ENCODE measurements at regions not wholly inside any gene's neighbourhood (a gene's known extent, or its start where the extent isn't known, plus 50 kb on each side); places are given as distances from the start of the nearest gene placed in this dataset.

DNA sequence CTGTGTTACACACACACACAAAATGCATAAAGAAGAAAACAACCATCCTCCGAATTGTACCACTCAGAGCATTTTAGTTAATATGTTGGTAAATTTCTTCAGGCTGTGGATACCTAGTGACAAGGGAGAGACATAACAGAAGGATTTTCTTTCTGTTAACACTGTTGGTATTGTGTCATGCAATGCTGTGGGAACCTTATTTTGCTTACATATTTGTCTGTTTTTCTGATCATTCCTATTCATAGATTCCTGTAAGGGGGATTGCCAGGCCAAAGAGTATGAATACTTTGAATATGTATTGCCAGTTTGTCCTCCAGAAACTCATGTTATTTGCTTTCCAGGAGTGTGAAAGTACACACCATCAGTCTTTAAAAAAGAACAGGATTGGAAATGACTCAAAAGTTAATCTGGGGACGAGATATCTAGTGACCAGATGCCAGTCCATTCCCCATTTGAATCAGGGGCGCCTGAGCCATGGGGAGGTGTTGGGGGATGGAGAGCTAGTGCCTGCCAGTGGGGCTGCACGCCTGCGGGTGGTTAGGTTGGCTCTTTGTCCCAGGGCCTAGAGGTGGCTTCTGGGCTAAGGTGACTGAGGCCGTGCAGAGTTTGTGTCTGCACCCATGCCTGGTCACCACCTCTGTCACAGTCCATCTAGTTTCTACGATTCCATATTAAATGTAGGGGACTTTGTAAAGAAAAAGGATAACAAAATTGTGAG is 142.0 kb downstream of the PTPN20 start:
- no peaks in the 10 kb centered on the region for H3K36me3 ChIP-seq (ENCODE audit: insufficient read depth, low read length)

DNA sequence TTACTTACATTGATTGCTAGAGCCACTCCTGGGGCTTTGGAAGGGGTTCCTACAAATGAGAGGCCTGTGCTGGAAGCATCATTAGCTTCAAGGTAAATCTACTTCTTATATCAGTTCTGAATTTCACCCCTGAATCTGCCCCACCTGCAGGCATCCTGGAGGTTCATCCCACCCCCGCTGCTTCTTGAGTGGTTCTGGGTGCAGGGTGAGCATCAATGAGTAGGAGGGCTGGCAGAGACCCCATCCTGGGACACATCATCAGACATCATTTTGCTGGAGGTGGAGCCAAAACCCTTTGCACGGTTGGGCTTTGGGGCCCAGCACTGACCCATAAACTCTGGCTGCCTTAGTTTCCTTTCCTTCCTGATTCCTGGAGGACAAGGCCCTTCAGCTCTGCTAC is 143.7 kb downstream of the PTPN20 start:
- Histone ChIP-seq H3K79me2 (ENCODE audit: control insufficient read depth, insufficient read depth, low read length, unreplicated experiment) (no peaks in the 10 kb centered on the region), H2AFZ (ENCODE audit: low read length, unreplicated experiment) (no peak overlapping the region), H3K4me1 (ENCODE audit: control insufficient read depth, insufficient read depth, low read length, unreplicated experiment) (no peaks in the 10 kb centered on the region), H3K36me3 (ENCODE audit: insufficient read depth, low read length) (no peaks in the 10 kb centered on the region), H3K4me3 (ENCODE audit: low read depth, low read length) (no peak overlapping the region), H3K27me3 (ENCODE audit: insufficient read depth, low read length) (peaks cover 21% of the 10 kb centered on the region), H3K27ac (ENCODE audit: low read depth, low read length) (no peak overlapping the region)

More for the DNA sequence above, 142.0 kb downstream of the PTPN20 start:
- Histone ChIP-seq H3K27ac (ENCODE audit: low read depth, low read length) (no peak overlapping the region), H2AFZ (ENCODE audit: low read length, unreplicated experiment) (no peak overlapping the region), H3K27me3 (ENCODE audit: insufficient read depth, low read length) (peaks cover 5% of the 10 kb centered on the region), H3K4me1 (ENCODE audit: control insufficient read depth, insufficient read depth, low read length, unreplicated experiment) (no peaks in the 10 kb centered on the region), H3K4me3 (ENCODE audit: low read depth, low read length) (no peak overlapping the region), H3K79me2 (ENCODE audit: control insufficient read depth, insufficient read depth, low read length, unreplicated experiment) (no peaks in the 10 kb centered on the region)

DNA sequence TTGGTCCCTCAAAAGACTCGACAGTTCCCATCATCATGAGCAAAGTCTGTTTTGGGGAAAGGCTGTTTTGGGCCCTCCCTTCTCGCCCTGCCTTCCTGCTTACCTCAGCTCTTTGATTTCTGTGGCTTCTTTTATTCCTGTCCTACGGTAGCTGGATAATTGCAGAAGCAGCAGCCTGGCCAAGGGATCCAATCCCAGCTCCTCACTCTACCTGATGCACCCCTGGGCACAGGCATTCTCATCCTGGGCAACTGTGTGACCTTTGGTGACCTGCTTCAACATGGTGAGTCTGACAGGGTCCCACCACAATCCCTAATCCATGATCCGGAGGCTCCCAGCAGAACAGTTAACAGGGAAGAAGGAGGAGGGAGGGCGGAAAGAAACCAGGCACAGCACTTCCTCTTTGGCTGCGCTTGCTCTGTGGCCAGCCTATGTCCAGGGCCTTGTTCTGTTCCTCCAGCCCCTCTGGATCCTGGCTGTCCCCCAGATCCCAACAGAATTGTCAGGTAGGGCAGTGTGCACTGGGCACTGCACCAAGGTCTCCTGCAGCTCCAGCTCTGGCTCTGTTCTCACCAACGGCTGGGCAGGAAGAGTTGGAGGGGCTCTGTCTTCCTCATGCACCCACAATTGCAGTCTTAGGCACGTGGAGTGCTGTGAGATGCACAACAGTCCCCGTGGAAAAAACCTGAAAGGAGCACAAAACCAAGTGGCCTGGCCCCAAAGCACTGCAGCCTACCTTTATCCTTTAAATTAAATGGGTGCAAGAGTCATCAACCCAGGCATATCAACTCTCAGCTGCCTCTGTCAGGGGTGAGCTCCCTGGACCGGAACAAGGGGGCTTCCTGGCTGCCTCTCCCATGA is 144.4 kb downstream of the PTPN20 start:
- no peak overlapping the region for H2AFZ ChIP-seq (ENCODE audit: low read length, unreplicated experiment)
- no peaks in the 10 kb centered on the region for H3K79me2 ChIP-seq (ENCODE audit: control insufficient read depth, insufficient read depth, low read length, unreplicated experiment)
- no peaks in the 10 kb centered on the region for H3K36me3 ChIP-seq (ENCODE audit: insufficient read depth, low read length)
- no peak overlapping the region for H3K4me3 ChIP-seq (ENCODE audit: low read depth, low read length)
- H3K4me1 ChIP-seq (ENCODE audit: control insufficient read depth, insufficient read depth, low read length, unreplicated experiment), result no peaks in the 10 kb centered on the region
- H3K27ac ChIP-seq (ENCODE audit: low read depth, low read length), result no peak overlapping the region
- peaks cover 21% of the 10 kb centered on the region for H3K27me3 ChIP-seq (ENCODE audit: insufficient read depth, low read length)

DNA sequence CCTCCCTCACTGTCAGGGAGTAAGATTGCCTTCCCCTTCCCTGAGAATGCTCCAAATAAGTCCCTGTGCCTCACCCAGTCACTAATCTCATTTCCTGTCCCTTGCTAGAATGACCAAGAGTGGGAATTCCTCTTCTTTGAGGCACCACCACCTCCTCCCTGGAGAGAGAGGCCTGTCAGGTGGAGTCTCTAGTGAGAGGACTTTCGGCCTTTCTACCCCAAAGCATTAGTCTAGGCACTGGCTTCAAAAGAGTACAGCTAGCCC is 145.0 kb downstream of the PTPN20 start:
- Histone ChIP-seq H3K27ac (ENCODE audit: low read depth, low read length) (no peak overlapping the region), H3K4me3 (ENCODE audit: low read depth, low read length) (no peak overlapping the region), H3K79me2 (ENCODE audit: control insufficient read depth, insufficient read depth, low read length, unreplicated experiment) (no peaks in the 10 kb centered on the region), H2AFZ (ENCODE audit: low read length, unreplicated experiment) (no peak overlapping the region), H3K4me1 (ENCODE audit: control insufficient read depth, insufficient read depth, low read length, unreplicated experiment) (no peaks in the 10 kb centered on the region), H3K27me3 (ENCODE audit: insufficient read depth, low read length) (peaks cover 24% of the 10 kb centered on the region), H3K36me3 (ENCODE audit: insufficient read depth, low read length) (no peaks in the 10 kb centered on the region)

DNA sequence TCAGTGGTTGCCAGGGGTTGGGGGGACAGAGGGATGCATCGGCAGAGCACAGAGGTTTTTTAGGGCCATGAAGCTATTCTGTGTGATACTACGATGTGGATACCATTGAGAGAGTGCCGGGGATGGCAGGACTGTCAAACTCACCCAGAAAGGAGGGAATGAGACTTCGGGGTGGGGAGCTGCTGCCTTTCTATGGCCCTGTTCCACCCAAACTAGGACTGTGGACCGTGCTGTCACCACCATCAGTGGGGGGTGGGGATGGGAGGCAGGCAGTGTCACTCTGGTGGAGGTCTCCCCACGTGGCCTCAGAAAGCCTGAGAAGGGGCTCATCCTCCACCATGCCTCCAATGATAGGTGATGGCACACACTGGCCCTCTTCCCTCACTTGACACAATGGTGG is 146.2 kb downstream of the PTPN20 start:
- H3K36me3 ChIP-seq (ENCODE audit: insufficient read depth, low read length), result no peaks in the 10 kb centered on the region
- H3K27me3 ChIP-seq (ENCODE audit: insufficient read depth, low read length), result peaks cover 37% of the 10 kb centered on the region
- peaks cover 3% of the 10 kb centered on the region for H3K4me1 ChIP-seq (ENCODE audit: control insufficient read depth, insufficient read depth, low read length, unreplicated experiment)
- no peak overlapping the region for H3K4me3 ChIP-seq (ENCODE audit: low read depth, low read length)
- no peak overlapping the region for H3K27ac ChIP-seq (ENCODE audit: low read depth, low read length)
- H3K79me2 ChIP-seq (ENCODE audit: control insufficient read depth, insufficient read depth, low read length, unreplicated experiment), result no peaks in the 10 kb centered on the region
- no peak overlapping the region for H2AFZ ChIP-seq (ENCODE audit: low read length, unreplicated experiment)

DNA sequence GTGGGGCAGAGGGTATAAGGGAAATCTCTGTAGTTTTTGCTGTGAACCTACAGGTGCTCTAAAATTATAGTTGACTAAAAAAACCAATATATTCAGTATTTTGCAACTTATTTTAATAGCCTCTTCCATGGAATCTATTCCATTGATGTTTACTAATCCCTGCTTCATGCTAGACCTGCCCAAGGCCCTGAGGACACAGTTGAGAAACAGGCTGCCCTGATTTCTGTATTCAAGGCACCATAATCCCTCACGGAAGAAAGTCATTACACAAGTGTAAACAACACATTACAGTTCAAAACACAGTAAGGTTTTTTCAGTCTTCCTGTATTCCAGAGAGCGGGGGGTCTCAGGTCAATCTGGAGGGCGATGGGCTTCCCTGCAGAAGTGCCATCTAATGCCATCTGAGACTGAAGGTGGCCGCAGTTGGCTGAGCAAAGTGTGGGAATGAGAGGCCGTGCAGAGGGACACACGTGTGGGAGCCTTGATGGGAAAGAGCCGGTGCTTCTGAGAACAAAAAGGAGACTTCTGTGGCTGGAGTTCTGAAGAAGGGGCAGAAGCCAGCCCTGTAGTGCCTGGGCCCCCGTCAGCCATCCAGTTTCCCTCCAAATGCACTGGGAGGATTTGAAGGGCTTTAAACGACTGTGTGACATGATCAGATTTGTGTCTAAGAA is 146.9 kb downstream of the PTPN20 start:
- H3K27me3 ChIP-seq (ENCODE audit: insufficient read depth, low read length), result peaks cover 42% of the 10 kb centered on the region
- no peak overlapping the region for H3K27ac ChIP-seq (ENCODE audit: low read depth, low read length)
- H3K4me1 ChIP-seq (ENCODE audit: control insufficient read depth, insufficient read depth, low read length, unreplicated experiment), result peaks cover 9% of the 10 kb centered on the region
- H3K79me2 ChIP-seq (ENCODE audit: control insufficient read depth, insufficient read depth, low read length, unreplicated experiment), result no peaks in the 10 kb centered on the region
- H3K36me3 ChIP-seq (ENCODE audit: insufficient read depth, low read length), result no peaks in the 10 kb centered on the region
- H2AFZ ChIP-seq (ENCODE audit: low read length, unreplicated experiment), result no peak overlapping the region
- H3K4me3 ChIP-seq (ENCODE audit: low read depth, low read length), result no peak overlapping the region

DNA sequence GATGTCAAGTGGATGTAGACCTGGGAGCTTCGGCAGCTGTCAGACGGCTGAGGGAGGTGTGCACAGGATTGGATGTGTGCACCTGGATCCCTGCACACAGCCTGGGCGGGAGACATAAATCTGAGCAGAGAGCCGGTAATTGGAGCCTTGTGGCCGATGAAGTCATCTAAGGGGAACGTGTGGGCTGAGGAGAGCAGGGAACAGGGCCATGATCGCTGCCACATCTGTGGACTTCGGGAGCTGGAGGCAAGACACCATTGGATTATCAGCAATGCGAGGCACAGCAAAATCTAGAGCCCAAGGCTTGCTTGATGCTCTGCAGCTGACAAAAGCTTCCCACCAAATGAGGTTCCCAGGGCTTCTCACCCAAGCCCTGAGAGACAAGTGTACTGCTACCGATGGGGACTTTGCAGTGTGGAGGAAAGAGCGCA is 147.7 kb downstream of the PTPN20 start:
- no peak overlapping the region for H3K27ac ChIP-seq (ENCODE audit: low read depth, low read length)
- H3K4me3 ChIP-seq (ENCODE audit: low read depth, low read length), result no peak overlapping the region
- H3K4me1 ChIP-seq (ENCODE audit: control insufficient read depth, insufficient read depth, low read length, unreplicated experiment), result peaks cover 9% of the 10 kb centered on the region
- no peak overlapping the region for H2AFZ ChIP-seq (ENCODE audit: low read length, unreplicated experiment)
- H3K36me3 ChIP-seq (ENCODE audit: insufficient read depth, low read length), result no peaks in the 10 kb centered on the region
- peaks cover 48% of the 10 kb centered on the region for H3K27me3 ChIP-seq (ENCODE audit: insufficient read depth, low read length)
- no peaks in the 10 kb centered on the region for H3K79me2 ChIP-seq (ENCODE audit: control insufficient read depth, insufficient read depth, low read length, unreplicated experiment)

DNA sequence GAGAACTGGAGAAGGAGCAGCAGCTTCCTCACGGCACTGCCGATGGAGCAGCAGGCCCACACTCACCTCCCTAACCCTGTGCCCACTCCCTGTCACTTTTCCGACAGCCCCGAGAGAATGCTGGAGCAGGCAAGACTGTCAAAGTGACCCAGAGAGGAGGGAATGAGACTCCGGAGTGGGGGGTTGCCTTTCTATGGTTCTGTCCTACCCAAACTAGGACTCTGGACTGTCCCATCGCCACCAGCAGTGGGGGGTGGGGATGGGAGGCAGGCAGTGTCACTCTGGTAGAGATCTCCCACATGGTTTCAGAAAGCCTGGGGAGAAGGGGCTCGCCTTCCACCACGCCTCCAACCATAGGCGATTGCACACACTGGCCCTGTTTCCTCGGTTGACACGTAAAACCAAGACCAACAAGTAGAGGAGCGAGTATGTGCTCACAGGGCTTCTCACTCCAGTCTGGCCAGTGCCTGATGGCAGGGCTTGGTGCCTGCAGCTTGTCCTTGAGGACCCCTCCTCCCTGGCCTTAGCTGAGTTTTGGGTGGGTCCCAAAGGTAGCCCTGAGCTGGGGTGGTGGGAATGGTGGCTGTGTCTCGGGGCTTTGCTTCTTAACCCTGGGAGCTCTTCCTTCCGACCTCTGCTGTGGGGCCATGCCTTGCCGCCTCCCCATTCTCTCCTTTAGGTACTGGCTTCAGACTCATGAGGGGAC is 148.5 kb downstream of the PTPN20 start:
- Histone ChIP-seq H3K4me1 (ENCODE audit: control insufficient read depth, insufficient read depth, low read length, unreplicated experiment) (peaks cover 9% of the 10 kb centered on the region), H2AFZ (ENCODE audit: low read length, unreplicated experiment) (no peak overlapping the region), H3K27ac (ENCODE audit: low read depth, low read length) (no peak overlapping the region), H3K27me3 (ENCODE audit: insufficient read depth, low read length) (peaks cover 49% of the 10 kb centered on the region), H3K79me2 (ENCODE audit: control insufficient read depth, insufficient read depth, low read length, unreplicated experiment) (no peaks in the 10 kb centered on the region), H3K4me3 (ENCODE audit: low read depth, low read length) (no peak overlapping the region), H3K36me3 (ENCODE audit: insufficient read depth, low read length) (no peaks in the 10 kb centered on the region)

DNA sequence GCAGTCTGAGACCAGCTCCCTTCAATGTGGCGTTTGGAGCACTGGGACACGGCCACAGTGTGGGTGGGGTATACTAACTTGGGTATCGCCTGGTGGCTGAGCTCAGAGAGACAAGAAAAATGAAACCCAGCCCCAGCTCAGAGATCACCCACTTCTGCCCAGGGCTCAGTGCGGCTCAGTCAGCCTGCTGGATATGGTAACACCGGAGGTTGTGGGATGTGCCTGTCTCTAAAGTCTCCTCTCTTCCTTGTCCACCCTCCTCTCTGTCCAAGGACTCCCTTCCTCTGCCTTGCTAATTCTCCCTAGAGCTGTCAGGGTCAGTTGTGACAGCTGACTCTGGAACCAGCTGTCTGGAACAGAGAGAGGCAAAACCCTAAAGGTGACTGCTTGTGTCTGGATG is 149.1 kb downstream of the PTPN20 start:
- H3K27ac ChIP-seq (ENCODE audit: low read depth, low read length), result no peak overlapping the region
- H3K27me3 ChIP-seq (ENCODE audit: insufficient read depth, low read length), result peaks cover 49% of the 10 kb centered on the region
- no peak overlapping the region for H3K4me3 ChIP-seq (ENCODE audit: low read depth, low read length)
- no peaks in the 10 kb centered on the region for H3K36me3 ChIP-seq (ENCODE audit: insufficient read depth, low read length)
- peaks cover 9% of the 10 kb centered on the region for H3K4me1 ChIP-seq (ENCODE audit: control insufficient read depth, insufficient read depth, low read length, unreplicated experiment)
- no peak overlapping the region for H2AFZ ChIP-seq (ENCODE audit: low read length, unreplicated experiment)
- no peaks in the 10 kb centered on the region for H3K79me2 ChIP-seq (ENCODE audit: control insufficient read depth, insufficient read depth, low read length, unreplicated experiment)

DNA sequence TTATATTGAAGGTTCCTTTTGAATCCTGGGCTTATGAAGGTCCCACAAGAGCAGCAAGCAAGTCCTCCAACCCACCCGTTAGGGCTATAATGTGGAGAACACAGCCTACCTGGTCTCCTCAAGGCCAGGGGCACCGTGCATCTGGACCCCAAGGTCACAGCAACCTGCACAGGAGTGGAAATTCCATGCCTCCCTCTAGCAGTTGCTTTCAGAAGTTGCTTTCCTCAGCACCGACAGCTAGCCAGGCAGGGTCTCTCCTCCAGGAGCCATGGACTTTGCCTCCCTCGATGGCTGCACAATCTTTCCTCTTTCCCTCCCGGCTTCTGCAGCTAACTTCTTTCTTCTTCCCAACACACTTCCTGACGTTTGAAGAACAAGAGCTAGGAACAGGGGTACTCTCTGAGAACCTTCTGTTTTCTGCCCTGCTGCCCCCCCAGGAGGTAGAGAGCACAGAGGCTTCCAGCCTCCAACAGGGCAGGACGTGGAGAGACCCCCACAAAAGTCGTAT is 149.8 kb downstream of the PTPN20 start:
- no peak overlapping the region for H3K4me3 ChIP-seq (ENCODE audit: low read depth, low read length)
- peaks cover 49% of the 10 kb centered on the region for H3K27me3 ChIP-seq (ENCODE audit: insufficient read depth, low read length)
- peaks cover 9% of the 10 kb centered on the region for H3K4me1 ChIP-seq (ENCODE audit: control insufficient read depth, insufficient read depth, low read length, unreplicated experiment)
- H3K79me2 ChIP-seq (ENCODE audit: control insufficient read depth, insufficient read depth, low read length, unreplicated experiment), result no peaks in the 10 kb centered on the region
- no peaks in the 10 kb centered on the region for H3K36me3 ChIP-seq (ENCODE audit: insufficient read depth, low read length)
- H3K27ac ChIP-seq (ENCODE audit: low read depth, low read length), result no peak overlapping the region
- no peak overlapping the region for H2AFZ ChIP-seq (ENCODE audit: low read length, unreplicated experiment)

All from ACC112 (cell line).